ENCODE measurements at regions not wholly inside any gene's neighbourhood (a gene's known extent, or its start where the extent isn't known, plus 50 kb on each side); places are given as distances from the start of the nearest gene placed in this dataset.
A peak's percentile ranks its signal among the peaks of the same experiment; 100 is the strongest.

- peaks cover 11% of the 10 kb centered on the region for H3K4me1 ChIP-seq
- H3K27ac ChIP-seq, result no peak overlapping the region
- H3K9me3 ChIP-seq, result no peaks in the 10 kb centered on the region
- no peaks in the 10 kb centered on the region for H3K36me3 ChIP-seq
- H3K4me3 ChIP-seq, result no peak overlapping the region
- H3K27me3 ChIP-seq, result no peaks in the 10 kb centered on the region
- TF ChIP-seq POLR2AphosphoS5 (IDR thresholded peaks at IDR 0.05; ENCODE audit: insufficient read depth in 1 of 2, low read depth in 1 of 2) (no peak), POLR2A (IDR thresholded peaks at IDR 0.05) (no peak), CTCF (IDR thresholded peaks at IDR 0.05) (no peak)
- no peak for DNase-seq (ENCODE audit: extremely low spot score in 2 of 2)
- intact Hi-C loops (cut with DNase I), result no loop called here
These were observed 80.1 kb upstream of the PFKP start for GRCh38 chr10:2987185-2987768.

GRCh38 chr10:2986391-2986801, 81.0 kb upstream of the PFKP start:
- DNase-seq (ENCODE audit: extremely low spot score in 2 of 2), result no peak
- H3K27ac ChIP-seq, result no peak overlapping the region

GRCh38 chr10:2985729-2986232, 81.6 kb upstream of the PFKP start:
- no peak for DNase-seq (ENCODE audit: extremely low spot score in 2 of 2)
- peaks cover 11% of the 10 kb centered on the region for H3K4me1 ChIP-seq
- H3K27me3 ChIP-seq, result no peaks in the 10 kb centered on the region
- intact Hi-C loops (cut with DNase I), result no loop called here
- peak overlapping the region in 1 of 2 donors; percentile 4 for H3K4me3 ChIP-seq
- H3K27ac ChIP-seq, result no peak overlapping the region
- H3K36me3 ChIP-seq, result no peaks in the 10 kb centered on the region
- TF ChIP-seq POLR2AphosphoS5 (IDR thresholded peaks at IDR 0.05; ENCODE audit: insufficient read depth in 1 of 2, low read depth in 1 of 2) (peak in 1 of 2 donors; percentile 18), CTCF (IDR thresholded peaks at IDR 0.05) (no peak)
- no peaks in the 10 kb centered on the region for H3K9me3 ChIP-seq

More at GRCh38 chr10:2986391-2986801, 81.0 kb upstream of the PFKP start:
- H3K36me3 ChIP-seq, result no peaks in the 10 kb centered on the region
- no peak for TF ChIP-seq CTCF (IDR thresholded peaks at IDR 0.05)
- TF ChIP-seq POLR2A (IDR thresholded peaks at IDR 0.05), result no peak
- no peak for TF ChIP-seq POLR2AphosphoS5 (IDR thresholded peaks at IDR 0.05; ENCODE audit: insufficient read depth in 1 of 2, low read depth in 1 of 2)
- H3K4me1 ChIP-seq, result peaks cover 11% of the 10 kb centered on the region
- H3K4me3 ChIP-seq, result peak overlapping the region in 1 of 2 donors; percentile 4
- no peaks in the 10 kb centered on the region for H3K27me3 ChIP-seq
- intact Hi-C loops (cut with DNase I), result no loop called here
- no peaks in the 10 kb centered on the region for H3K9me3 ChIP-seq

GRCh38 chr10:2984682-2985081, 82.7 kb upstream of the PFKP start:
- no peak for TF ChIP-seq POLR2AphosphoS5 (IDR thresholded peaks at IDR 0.05; ENCODE audit: insufficient read depth in 1 of 2, low read depth in 1 of 2)
- no peak for TF ChIP-seq CTCF (IDR thresholded peaks at IDR 0.05)
- no peak for TF ChIP-seq POLR2A (IDR thresholded peaks at IDR 0.05)
- H3K4me1 ChIP-seq, result peaks cover 11% of the 10 kb centered on the region
- H3K9me3 ChIP-seq, result no peaks in the 10 kb centered on the region
- no peak overlapping the region for H3K27ac ChIP-seq
- DNase-seq (ENCODE audit: extremely low spot score in 2 of 2), result peak in 1 of 2 donors; percentile 34
- H3K27me3 ChIP-seq, result no peaks in the 10 kb centered on the region
- H3K4me3 ChIP-seq, result no peak overlapping the region
- H3K36me3 ChIP-seq, result no peaks in the 10 kb centered on the region
- intact Hi-C loops (cut with DNase I), result no loop called here

- H3K27ac ChIP-seq, result no peak overlapping the region
- no peak overlapping the region for H3K4me3 ChIP-seq
- intact Hi-C loops (cut with DNase I), result no loop called here
These were observed 85.2 kb upstream of the PFKP start for GRCh38 chr10:2982146-2982545.

More at GRCh38 chr10:2982146-2982545, 85.2 kb upstream of the PFKP start:
- Histone ChIP-seq H3K27me3 (no peaks in the 10 kb centered on the region), H3K36me3 (no peaks in the 10 kb centered on the region), H3K9me3 (no peaks in the 10 kb centered on the region), H3K4me1 (peaks cover 11% of the 10 kb centered on the region)
- no peak for TF ChIP-seq CTCF (IDR thresholded peaks at IDR 0.05)
- no peak for TF ChIP-seq POLR2AphosphoS5 (IDR thresholded peaks at IDR 0.05; ENCODE audit: insufficient read depth in 1 of 2, low read depth in 1 of 2)
- TF ChIP-seq POLR2A (IDR thresholded peaks at IDR 0.05), result no peak
- DNase-seq (ENCODE audit: extremely low spot score in 2 of 2), result no peak
